HepG2 (cell line): ENCODE measurements at regions not wholly inside any gene's neighbourhood (a gene's known extent, or its start where the extent isn't known, plus 50 kb on each side); places are given as distances from the start of the nearest gene placed in this dataset.

Experiments used
- ATAC-seq: fragments of 200-7000 bp; cut with Tn5 transposase; 3 replicates; pipeline ENCODE4 v1.9.1; 2020; ENCODE audit warnings: mild to moderate bottlenecking, moderate library complexity
- BruUV-seq: library from RNA; stranded (reverse); fragments of 400-500 nt; replicated peaks from 2 replicates; lab custom pipeline; 2021; lab: Mats Ljungman, UMichigan
- CTCF ChIA-PET: fragments of 300-600 bp; formaldehyde crosslinking; extraction: SDS; loops from one replicate; lab custom pipeline; 2021; ENCODE audit warnings: low total read pairs, inconsistent platforms, low intra/inter-chr PET ratio; lab: Yijun Ruan, JAX
- POLR2A ChIA-PET: fragments of 350-600 bp; sonication (Branson Sonifier 250); formaldehyde crosslinking; loops from one replicate; lab custom pipeline; 2020; ENCODE audit warnings: antibody characterized with exemption, inconsistent platforms; lab: Yijun Ruan, JAX
- DNase-seq: peaks from one replicate; pipeline ENCODE4 v3.0.0-alpha.2; 2015; ENCODE audit warnings: low spot score
- FAIRE-seq: peaks from 3 replicates; lab custom pipeline; 2011; peaks lifted over from hg19 to GRCh38; lab: Jason Lieb, UNC
- H2AFZ ChIP-seq: one replicate; pipeline ENCODE4 v1.6.1; 2011; ENCODE audit warnings: low read length, inconsistent platforms
- H3K27ac ChIP-seq: fragments of 300-600 bp; 3 replicates; pipeline ENCODE4 v1.8.0; 2011; ENCODE audit warnings: mixed run types, mild to moderate bottlenecking, mixed read lengths, low read length, inconsistent platforms; ENCODE audit not compliant: insufficient read depth; ENCODE audit errors: extremely low read length
- H3K27me3 ChIP-seq, 2 experiments: fragments of 200-600 bp in 1 of 2; 2 replicates in 1 of 2; 3 replicates in 1 of 2; pipeline versions ENCODE4 v1.6.0 to v1.8.0; 2011; ENCODE audit warnings: low read length in 2 of 2, mild to moderate bottlenecking in 2 of 2, moderate library complexity in 2 of 2, inconsistent platforms in 1 of 2; ENCODE audit not compliant: insufficient read depth in 2 of 2, control insufficient read depth in 1 of 2
- H3K36me3 ChIP-seq, 2 experiments: fragments of 200-600 bp in 1 of 2; replicated peaks in 1 of 2; 2 replicates in 1 of 2; 3 replicates in 1 of 2; pipeline versions ENCODE4 v1.5.1 to v1.8.0; 2011; ENCODE audit warnings: low read length in 2 of 2, inconsistent platforms in 1 of 2; ENCODE audit not compliant: insufficient read depth in 2 of 2, control insufficient read depth in 1 of 2
- H3K4me1 ChIP-seq: 2 replicates; pipeline ENCODE4 v1.5.1; 2012; ENCODE audit warnings: low read length, inconsistent platforms; ENCODE audit not compliant: insufficient read depth
- H3K4me2 ChIP-seq: 2 replicates; pipeline ENCODE4 v1.6.0; 2011; ENCODE audit warnings: low read depth, low read length, inconsistent platforms
- H3K4me3 ChIP-seq, 3 experiments: fragments of 200-600 bp in 1 of 3; sonication (generic), shearing (Covaris generic) in 1 of 3; replicated peaks in 1 of 3; 2 replicates each; pipeline ENCODE4 v1.5.1; 2011 to 2016; ENCODE audit warnings: low read length in 3 of 3, inconsistent platforms in 2 of 3, low read depth in 2 of 3, mild to moderate bottlenecking in 2 of 3, control low read depth in 1 of 3, mixed read lengths in 1 of 3; ENCODE audit not compliant: insufficient read depth in 1 of 3
- H3K79me2 ChIP-seq: one replicate; pipeline ENCODE4 v1.6.1; 2011; ENCODE audit warnings: low read length, inconsistent platforms; ENCODE audit not compliant: insufficient read depth
- H3K9ac ChIP-seq: 2 replicates; pipeline ENCODE4 v1.6.0; 2011; ENCODE audit warnings: mild to moderate bottlenecking, low read depth, low read length, inconsistent platforms; ENCODE audit not compliant: insufficient read depth
- H3K9me3 ChIP-seq: 2 replicates; pipeline ENCODE4 v1.5.1; 2012; ENCODE audit warnings: mild to moderate bottlenecking, low read length
- H4K20me1 ChIP-seq: 2 replicates; pipeline ENCODE4 v1.6.0; 2011; ENCODE audit warnings: inconsistent platforms, mild to moderate bottlenecking, low read length, moderate library complexity; ENCODE audit not compliant: insufficient read depth
- E2F2 ChIP-seq: sonication (generic); formaldehyde crosslinking; IDR thresholded peaks from 2 replicates; pipeline ENCODE4 v1.4.0; 2020; ENCODE audit warnings: missing genetic modification reagents, borderline replicate concordance
- GZF1 ChIP-seq: sonication (generic); formaldehyde crosslinking; IDR thresholded peaks from 2 replicates; pipeline ENCODE4 v1.5.1; 2020; ENCODE audit warnings: mild to moderate bottlenecking, missing genetic modification reagents
- ZNF639 ChIP-seq: conservative IDR thresholded peaks from 2 replicates; pipeline ENCODE4 v1.6.1; 2018; ENCODE audit warnings: missing genetic modification reagents
- ZNF710 ChIP-seq: sonication (generic); formaldehyde crosslinking; IDR thresholded peaks from 2 replicates; pipeline ENCODE4 v1.5.0; 2020; ENCODE audit warnings: mild to moderate bottlenecking, missing genetic modification reagents, borderline replicate concordance
- WGBS: methylation state at CpG from one replicate; pipeline ENCODE4 v1.1.6; 2017; ENCODE audit warnings: low lambda C conversion rate; 5-methylcytosine and 5-hydroxymethylcytosine counted together
- in situ Hi-C: cut with HindIII; loops from 2 replicates; pipeline ENCODE4 v1.10.0; 2017; ENCODE audit warnings: low pct_unique_long_range_greater_than_20kb; ENCODE audit not compliant: extremely low pct_ligation_motif_present
- intact Hi-C: fragments of 100-400 bp; cut with micrococcal nuclease; formaldehyde crosslinking; loops from one replicate; pipeline ENCODE4 v1.10.0; 2022; ENCODE audit not compliant: unreplicated experiment

GRCh38 chr14:46048127-46048526 is 603.5 kb downstream of the RPL10L start (continued):
- TF ChIP-seq E2F2 (CRISPR knock-in tag) = no peak
- no peak for TF ChIP-seq GZF1
- TF ChIP-seq ZNF639 (CRISPR knock-in tag) = no peak
- TF ChIP-seq, all 625 proteins: peak for 4

- ATAC-seq = no peak
- POLR2A ChIA-PET = no interaction called here
- CTCF ChIA-PET = no interaction called here
- Histone ChIP-seq H3K36me3 (no peaks in the 10 kb centered on the region), H3K27me3 (no peaks in the 10 kb centered on the region), H2AFZ (no peak overlapping the region), H3K4me2 (no peak overlapping the region), H3K9me3 (peaks cover 22% of the 10 kb centered on the region), H4K20me1 (no peaks in the 10 kb centered on the region), H3K27ac (no peak overlapping the region), H3K9ac (no peak overlapping the region), H3K79me2 (no peaks in the 10 kb centered on the region), H3K4me3 (no peak overlapping the region), H3K4me1 (no peaks in the 10 kb centered on the region)
- no peak for DNase-seq
- TF ChIP-seq ZNF710 (CRISPR knock-in tag) = no peak
- intact Hi-C loops (no loop called here), in situ Hi-C loops (no loop called here)
- no peak for FAIRE-seq
- no TSS peak for BruUV-seq
- under 1% methylated on average over 4 of the region's 4 CpGs for WGBS
These were observed 615.5 kb downstream of the RPL10L start for GRCh38 chr14:46036099-46036498.
